Loucy (cell line): ENCODE measurements at regions not wholly inside any gene's neighbourhood (a gene's known extent, or its start where the extent isn't known, plus 50 kb on each side); places are given as distances from the start of the nearest gene placed in this dataset.

ENCODE experiments used
- H2AFZ ChIP-seq: fragments of 200-600 bp; sonication (generic); 2 replicates; pipeline ENCODE4 v1.6.0; 2016; ENCODE audit warnings: antibody characterized with exemption, mild to moderate bottlenecking, low read length, moderate library complexity
- H3F3A ChIP-seq: fragments of 200-600 bp; 2 replicates; pipeline ENCODE4 v1.6.0; 2016; ENCODE audit warnings: antibody characterized with exemption, low read depth, mild to moderate bottlenecking
- H3K27me3 ChIP-seq: fragments of 200-600 bp; sonication (generic); 2 replicates; pipeline ENCODE4 v1.6.1; 2014; ENCODE audit warnings: low read length, mild to moderate bottlenecking; ENCODE audit not compliant: insufficient read depth, poor library complexity, severe bottlenecking
- H3K36me3 ChIP-seq: fragments of 200-600 bp; sonication (generic); 2 replicates; pipeline ENCODE4 v1.6.1; 2016; ENCODE audit warnings: low read length; ENCODE audit not compliant: insufficient read depth
- H3K4me1 ChIP-seq: fragments of 200-600 bp; sonication (generic); 2 replicates; pipeline ENCODE4 v1.5.1; 2014; ENCODE audit warnings: low read length, mild to moderate bottlenecking; ENCODE audit not compliant: insufficient read depth, poor library complexity, severe bottlenecking
- H3K4me2 ChIP-seq: fragments of 200-600 bp; sonication (generic); 2 replicates; pipeline ENCODE4 v1.6.0; 2014; ENCODE audit warnings: antibody characterized with exemption, low read length, low read depth, mild to moderate bottlenecking; ENCODE audit not compliant: poor library complexity, severe bottlenecking
- H3K4me3 ChIP-seq: fragments of 200-600 bp; sonication (generic); 2 replicates; pipeline ENCODE4 v1.5.1; 2014; ENCODE audit warnings: low read length, mild to moderate bottlenecking, mixed read lengths; ENCODE audit not compliant: poor library complexity, severe bottlenecking
- H3K79me2 ChIP-seq: fragments of 200-600 bp; sonication (generic); 2 replicates; pipeline ENCODE4 v1.6.1; 2014; ENCODE audit warnings: low read length; ENCODE audit not compliant: insufficient read depth
- H3K9ac ChIP-seq: fragments of 200-600 bp; sonication (generic); 2 replicates; pipeline ENCODE4 v1.6.0; 2014; ENCODE audit warnings: mild to moderate bottlenecking, low read depth, low read length, moderate library complexity; ENCODE audit not compliant: poor library complexity, severe bottlenecking
- H3K9me2 ChIP-seq: fragments of 200-600 bp; sonication (generic); replicated peaks from 2 replicates; pipeline ENCODE4 v1.6.1; 2016; ENCODE audit warnings: low read depth, low read length, mixed read lengths
- H3K9me3 ChIP-seq: fragments of 200-600 bp; sonication (generic); 2 replicates; pipeline ENCODE4 v1.6.1; 2014; ENCODE audit warnings: mild to moderate bottlenecking, antibody characterized with exemption, low read length, low read depth; ENCODE audit not compliant: insufficient read depth
- H4K20me1 ChIP-seq: fragments of 200-600 bp; sonication (generic); 2 replicates; pipeline ENCODE4 v1.6.0; 2014; ENCODE audit warnings: antibody characterized with exemption, low read length, mild to moderate bottlenecking; ENCODE audit not compliant: insufficient read depth, poor library complexity, severe bottlenecking
- CTCF ChIP-seq: fragments of 200-600 bp; sonication (generic); conservative IDR thresholded peaks from 2 replicates; pipeline ENCODE4 v1.5.1; 2014; ENCODE audit warnings: mild to moderate bottlenecking, antibody characterized with exemption, low read length
- EZH2phosphoT487 ChIP-seq: fragments of 200-600 bp; IDR thresholded peaks from 2 replicates; pipeline ENCODE4 v1.6.1; 2018; ENCODE audit warnings: antibody characterized with exemption, mild to moderate bottlenecking, moderate library complexity, borderline replicate concordance

- no peaks in the 10 kb centered on the region for H3K36me3 ChIP-seq
- H3K79me2 ChIP-seq = no peaks in the 10 kb centered on the region
- H3K9me3 ChIP-seq = peaks cover 3% of the 10 kb centered on the region; the same call in 1 of the 2 replicates
- no peaks in the 10 kb centered on the region for H3K4me1 ChIP-seq
- no peaks in the 10 kb centered on the region for H3K27me3 ChIP-seq
- no peak overlapping the region for H3K4me2 ChIP-seq
- H3K4me3 ChIP-seq = no peak overlapping the region
- no peaks in the 10 kb centered on the region for H3K9me2 ChIP-seq
- no peaks in the 10 kb centered on the region for H3F3A ChIP-seq
- no peaks in the 10 kb centered on the region for H4K20me1 ChIP-seq
- no peak overlapping the region for H2AFZ ChIP-seq
- TF ChIP-seq CTCF (no peak), EZH2phosphoT487 (no peak)
- H3K9ac ChIP-seq = no peak overlapping the region
Measured at GRCh38 chr2:2932692-2933305, 444.8 kb downstream of the EIPR1 start.

- Histone ChIP-seq H2AFZ (no peak overlapping the region), H3K4me3 (no peak overlapping the region), H4K20me1 (no peaks in the 10 kb centered on the region), H3K79me2 (no peaks in the 10 kb centered on the region), H3K4me1 (no peaks in the 10 kb centered on the region), H3K4me2 (no peak overlapping the region), H3K27me3 (no peaks in the 10 kb centered on the region), H3K9me2 (no peaks in the 10 kb centered on the region), H3K9ac (no peak overlapping the region), H3F3A (no peaks in the 10 kb centered on the region), H3K36me3 (no peaks in the 10 kb centered on the region), H3K9me3 (peaks cover 3% of the 10 kb centered on the region; the same call in 1 of the 2 replicates)
- TF ChIP-seq CTCF (no peak), EZH2phosphoT487 (no peak)
Measured at GRCh38 chr2:2932189-2932588, 445.4 kb downstream of the EIPR1 start.

GRCh38 chr2:2931318-2932075 is 446.1 kb downstream of the EIPR1 start:
- H3F3A ChIP-seq = no peaks in the 10 kb centered on the region
- H3K79me2 ChIP-seq = no peaks in the 10 kb centered on the region
- no peaks in the 10 kb centered on the region for H3K36me3 ChIP-seq
- no peak overlapping the region for H3K4me2 ChIP-seq
- no peak overlapping the region for H3K9ac ChIP-seq
- no peak overlapping the region for H2AFZ ChIP-seq
- no peaks in the 10 kb centered on the region for H4K20me1 ChIP-seq
- no peak for TF ChIP-seq CTCF
- TF ChIP-seq EZH2phosphoT487 = no peak
- H3K9me3 ChIP-seq = peaks cover 3% of the 10 kb centered on the region; the same call in 1 of the 2 replicates
- no peaks in the 10 kb centered on the region for H3K9me2 ChIP-seq
- no peak overlapping the region for H3K4me3 ChIP-seq
- no peaks in the 10 kb centered on the region for H3K27me3 ChIP-seq
- H3K4me1 ChIP-seq = no peaks in the 10 kb centered on the region
